RKO (cell line): ENCODE measurements at regions not wholly inside any gene's neighbourhood (a gene's known extent, or its start where the extent isn't known, plus 50 kb on each side); places are given as distances from the start of the nearest gene placed in this dataset.
"Not testable (repeated sequence)": the region's sequence is repeated elsewhere in the genome, so short reads cannot be mapped to it uniquely, and the experiment has no call there.

Experiments
- DNase-seq: peaks from one replicate; pipeline ENCODE4 v3.0.0-alpha.2; 2016; ENCODE audit warnings: low spot score

- no peak for DNase-seq
Observed at GRCh38 chr13:58376349-58376748, 744.8 kb downstream of the PCDH17 start.

DNA sequence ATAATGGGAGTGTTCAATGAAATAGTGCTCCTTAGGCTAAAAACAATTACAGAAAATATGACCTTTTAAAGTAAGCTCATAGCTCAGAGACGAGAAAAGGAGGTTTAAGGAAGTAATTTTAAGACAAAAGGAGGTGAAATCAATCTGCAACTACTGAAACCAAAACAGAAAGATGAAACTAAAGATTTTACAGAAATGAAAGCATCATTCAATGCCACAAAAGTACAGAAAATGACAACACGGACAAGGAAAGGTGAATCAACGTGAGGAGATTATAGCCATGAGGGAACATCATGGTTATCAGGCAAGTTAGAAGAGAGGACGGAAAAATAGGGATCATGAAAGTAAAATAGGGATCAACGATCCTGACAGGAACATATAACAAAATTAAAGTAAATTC lies 745.2 kb downstream of the PCDH17 start:
- DNase-seq = no peak

GRCh38 chr13:58379221-58379620 lies 747.7 kb downstream of the PCDH17 start:
- no peak for DNase-seq

- DNase-seq = not testable (repeated sequence)
Observed at GRCh38 chr13:58385336-58385735, 753.8 kb downstream of the PCDH17 start.

GRCh38 chr13:58397596-58398387 lies 766.2 kb downstream of the PCDH17 start:
- DNase-seq = no peak

- no peak for DNase-seq
Observed at GRCh38 chr13:58399263-58399662, 767.7 kb downstream of the PCDH17 start.

DNA sequence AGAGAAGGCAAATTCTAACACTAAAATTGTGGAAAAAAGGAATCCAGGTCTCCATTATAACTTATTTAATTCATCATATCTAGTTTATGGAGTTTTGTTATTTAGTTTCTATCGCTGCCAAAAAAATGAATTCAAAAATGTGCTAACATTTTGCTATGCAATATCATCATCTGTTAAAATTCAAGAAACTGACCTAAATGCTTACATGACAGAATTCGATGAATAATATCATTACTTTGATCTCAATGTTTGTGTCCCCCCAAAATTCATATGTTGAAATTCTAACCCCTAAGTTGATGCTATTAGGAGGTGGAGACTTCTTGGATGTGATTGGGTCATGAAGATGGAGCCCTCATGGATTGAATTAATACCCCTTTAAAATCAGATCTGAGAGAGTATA lies 775.0 kb downstream of the PCDH17 start:
- DNase-seq = no peak

DNA sequence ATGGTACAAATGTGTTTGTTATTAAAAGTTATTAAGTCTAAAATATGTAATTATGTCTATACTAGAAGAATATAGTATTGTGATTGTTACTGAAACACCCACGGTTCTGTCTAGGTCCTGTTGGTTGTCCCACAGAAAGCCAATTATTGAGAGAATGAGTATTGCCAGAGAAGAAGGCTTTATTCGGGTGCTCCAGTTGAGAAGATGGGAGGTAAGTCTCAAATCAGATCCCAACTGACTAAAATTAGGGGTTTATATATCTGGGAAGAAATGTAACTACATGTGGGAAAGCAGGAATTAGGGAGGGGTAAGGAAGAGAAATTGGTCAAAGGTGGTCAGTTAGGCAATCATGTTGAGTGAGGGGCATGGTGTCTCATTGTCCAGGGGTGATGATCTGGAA lies 798.4 kb downstream of the PCDH17 start:
- DNase-seq = no peak

DNA sequence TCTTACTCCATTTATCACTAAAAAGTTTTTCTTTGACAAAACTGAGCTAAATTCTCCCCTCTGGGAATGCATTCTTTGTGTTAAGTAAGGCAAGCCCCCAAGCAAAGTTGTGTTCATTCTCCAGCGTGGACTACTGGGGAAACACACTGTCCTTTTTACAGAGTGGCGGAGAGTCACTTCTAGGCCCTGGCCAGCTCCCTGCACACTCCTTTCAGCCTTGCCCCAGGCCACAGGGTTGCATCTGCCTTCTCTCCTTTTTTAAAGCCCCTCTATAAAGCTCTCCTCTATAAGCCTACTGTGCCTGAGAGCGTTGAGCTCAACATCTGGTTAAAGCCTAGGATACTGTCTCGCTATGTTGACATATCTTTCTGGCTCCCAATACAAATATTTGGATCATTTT lies 803.4 kb downstream of the PCDH17 start:
- DNase-seq = no peak

GRCh38 chr13:58437427-58437826 lies 805.9 kb downstream of the PCDH17 start:
- no peak for DNase-seq

DNA sequence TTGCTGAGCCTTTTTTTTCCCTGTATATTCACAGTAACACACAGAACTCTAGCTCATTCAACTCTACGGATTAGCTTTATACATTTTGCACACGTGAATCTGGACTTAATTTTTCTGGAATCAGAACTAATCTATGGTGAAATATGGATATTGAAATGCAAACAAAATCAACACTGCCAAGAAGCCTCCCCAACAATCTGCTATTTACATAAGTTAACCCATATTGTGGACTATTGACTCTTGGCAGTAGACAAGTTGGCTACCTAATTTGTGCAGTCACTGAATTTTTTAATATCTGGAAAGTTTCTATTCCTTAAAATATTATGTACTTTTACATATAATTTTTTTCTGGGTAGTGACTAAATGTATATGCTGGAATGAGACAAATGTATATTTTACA lies 815.4 kb downstream of the PCDH17 start:
- no peak for DNase-seq

GRCh38 chr13:58452123-58452623 lies 820.6 kb downstream of the PCDH17 start:
- no peak for DNase-seq

- DNase-seq = no peak
Observed at GRCh38 chr13:58455094-58455493, 823.5 kb downstream of the PCDH17 start.

- no peak for DNase-seq
Observed at GRCh38 chr13:58461217-58461616, 829.7 kb downstream of the PCDH17 start.

DNA sequence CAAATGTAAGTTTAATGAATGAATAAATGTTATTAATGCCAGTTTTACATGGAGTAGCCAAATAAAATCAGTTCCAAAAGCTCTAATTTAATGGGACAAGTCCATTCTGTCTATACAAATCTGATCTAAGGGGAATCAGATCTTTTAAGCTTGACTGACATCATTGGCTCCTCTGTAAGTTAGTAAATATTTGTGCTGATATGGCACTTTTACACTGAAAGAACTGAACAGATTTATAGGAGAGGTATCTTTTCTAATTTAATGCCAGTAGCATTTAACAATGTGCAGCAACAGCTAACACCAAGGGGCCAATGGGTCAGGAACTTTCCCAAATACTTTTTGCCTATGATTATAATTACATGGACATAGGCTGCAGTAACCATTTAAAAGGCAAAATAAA lies 832.3 kb downstream of the PCDH17 start:
- no peak for DNase-seq

- DNase-seq = no peak
Observed at GRCh38 chr13:58467176-58467575, 835.6 kb downstream of the PCDH17 start.

DNA sequence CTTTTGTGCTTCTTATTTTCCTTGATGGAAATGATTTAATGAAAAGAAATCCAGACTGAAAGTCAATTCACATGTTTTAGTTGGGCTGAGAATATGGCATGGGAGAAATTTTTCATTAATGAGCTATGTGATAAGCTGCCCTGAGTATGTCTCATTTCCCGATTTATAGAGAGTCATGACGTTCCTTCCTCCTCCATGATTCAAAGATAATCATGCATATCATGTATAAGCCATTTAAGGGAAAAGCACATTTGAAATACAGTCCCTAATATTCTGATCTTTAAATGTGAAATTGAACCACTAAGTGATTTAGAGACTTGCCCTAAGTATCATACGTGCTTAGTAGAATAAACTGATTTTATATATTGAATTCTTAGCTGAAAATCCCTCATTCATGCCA lies 840.9 kb downstream of the PCDH17 start:
- no peak for DNase-seq

- DNase-seq = no peak
Observed at GRCh38 chr13:58474581-58474980, 843.0 kb downstream of the PCDH17 start.

DNA sequence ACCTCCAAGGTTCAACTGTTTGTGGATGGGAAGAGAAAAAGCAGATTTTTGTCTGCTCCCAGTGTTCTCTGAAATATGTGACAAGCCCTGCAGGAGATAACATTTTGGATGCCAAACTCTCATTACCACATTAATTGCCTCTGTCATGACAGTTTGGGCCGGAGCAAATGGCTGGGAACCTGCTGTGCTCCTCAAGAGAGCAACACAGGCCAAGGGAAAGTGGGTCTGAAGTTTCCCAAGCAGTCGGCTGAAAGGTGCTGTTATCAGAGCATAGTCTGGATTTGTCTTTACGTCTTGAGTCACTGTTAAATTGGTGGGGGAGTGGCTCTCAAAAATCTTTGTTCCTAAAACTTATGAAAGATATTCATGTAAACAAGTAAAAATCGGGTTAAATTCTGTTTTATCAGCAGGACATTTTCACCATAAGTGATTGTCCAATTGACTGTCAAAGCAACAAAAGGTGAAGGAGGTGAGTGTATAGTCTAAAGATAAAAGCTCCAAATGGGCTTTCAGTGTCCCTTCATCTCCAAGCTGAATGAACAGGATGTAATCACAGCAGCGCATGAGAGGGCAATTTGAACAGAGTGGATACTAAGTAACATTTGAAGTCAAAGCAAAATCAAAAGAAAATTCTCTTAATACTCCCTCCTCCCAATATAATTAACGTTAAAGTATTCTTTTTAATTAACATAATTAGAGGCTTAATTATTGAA lies 844.8 kb downstream of the PCDH17 start:
- DNase-seq = no peak

GRCh38 chr13:58478858-58479257 lies 847.3 kb downstream of the PCDH17 start:
- DNase-seq = no peak

- no peak for DNase-seq
Observed at GRCh38 chr13:58480061-58480460, 848.5 kb downstream of the PCDH17 start.

DNA sequence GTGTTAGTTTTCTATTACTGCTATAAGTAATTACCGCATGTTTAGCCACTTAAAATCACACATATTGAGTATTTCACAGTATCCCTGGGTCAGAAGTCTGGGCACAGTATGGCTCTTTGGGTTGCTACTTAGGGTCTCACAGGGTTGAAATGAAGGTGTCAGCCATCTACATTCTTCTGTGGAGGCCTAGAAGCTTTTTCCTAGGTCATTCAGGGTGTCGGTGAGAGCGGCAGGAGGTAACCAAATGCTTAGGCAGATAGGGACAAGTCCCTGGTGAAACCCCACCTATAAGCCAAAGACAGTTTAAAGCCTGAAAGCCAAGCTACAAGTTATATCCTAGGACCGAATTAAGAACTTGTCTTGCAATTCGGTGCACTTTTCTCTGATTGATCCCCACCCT lies 856.7 kb downstream of the PCDH17 start:
- DNase-seq = no peak

- no peak for DNase-seq
Observed at GRCh38 chr13:58495668-58496067, 864.1 kb downstream of the PCDH17 start.

GRCh38 chr13:58500938-58501337 lies 869.4 kb downstream of the PCDH17 start:
- no peak for DNase-seq
